ENCODE measurements at regions not wholly inside any gene's neighbourhood (a gene's known extent, or its start where the extent isn't known, plus 50 kb on each side); places are given as distances from the start of the nearest gene placed in this dataset.

- no peak overlapping the region for H3K4me3 ChIP-seq (ENCODE audit: low read length)
- H3K9me3 ChIP-seq (ENCODE audit: low read length) = no peaks in the 10 kb centered on the region
- no TSS peak for BruUV-seq (replicated peaks)
- no peak overlapping the region for H3K4me2 ChIP-seq (ENCODE audit: low read length)
- H3K27ac ChIP-seq (ENCODE audit: low read length) = no peak overlapping the region
- H3F3A ChIP-seq (ENCODE audit: low read length, unreplicated experiment) = no peaks in the 10 kb centered on the region
- H4K20me1 ChIP-seq (ENCODE audit: low read length) = no peaks in the 10 kb centered on the region
- no peaks in the 10 kb centered on the region for H3K27me3 ChIP-seq (ENCODE audit: low read length)
- H3K4me1 ChIP-seq (ENCODE audit: insufficient read depth, low read length) = no peaks in the 10 kb centered on the region
- H3K36me3 ChIP-seq (ENCODE audit: low read depth, low read length) = no peaks in the 10 kb centered on the region
- no peak overlapping the region for H2AFZ ChIP-seq (ENCODE audit: low read length)
- H3K9ac ChIP-seq (ENCODE audit: low read length) = no peak overlapping the region
- TF ChIP-seq EZH2phosphoT487 (IDR thresholded peaks at IDR 0.05; ENCODE audit: borderline replicate concordance, low read length) (no peak), EZH2 (IDR thresholded peaks at IDR 0.05; ENCODE audit: low read length, unreplicated experiment) (no peak), CTCF (conservative IDR thresholded peaks at IDR 0.05; ENCODE audit: low read depth, low read length) (no peak)
- POLR2A ChIA-PET (ENCODE audit: unreplicated experiment) = no interaction called here
- H3K79me2 ChIP-seq (ENCODE audit: low read length) = no peaks in the 10 kb centered on the region
- ATAC-seq (no peak), DNase-seq (no peak)
- CTCF ChIA-PET = no interaction called here
- H3K9me2 ChIP-seq (replicated peaks; ENCODE audit: low read length) = no peaks in the 10 kb centered on the region
- intact Hi-C loops (cut with micrococcal nuclease) = no loop called here
Measured at GRCh38 chr4:13174926-13175325, 309.2 kb downstream of the RAB28 start.

- no TSS peak for BruUV-seq (replicated peaks)
- Histone ChIP-seq H3K36me3 (ENCODE audit: low read depth, low read length) (no peaks in the 10 kb centered on the region), H3K4me1 (ENCODE audit: insufficient read depth, low read length) (no peaks in the 10 kb centered on the region), H3K9me3 (ENCODE audit: low read length) (no peaks in the 10 kb centered on the region), H3F3A (ENCODE audit: low read length, unreplicated experiment) (no peaks in the 10 kb centered on the region), H3K27ac (ENCODE audit: low read length) (no peak overlapping the region), H3K4me2 (ENCODE audit: low read length) (no peak overlapping the region), H3K9ac (ENCODE audit: low read length) (no peak overlapping the region), H3K27me3 (ENCODE audit: low read length) (no peaks in the 10 kb centered on the region), H2AFZ (ENCODE audit: low read length) (no peak overlapping the region), H4K20me1 (ENCODE audit: low read length) (no peaks in the 10 kb centered on the region), H3K9me2 (replicated peaks; ENCODE audit: low read length) (no peaks in the 10 kb centered on the region), H3K79me2 (ENCODE audit: low read length) (no peaks in the 10 kb centered on the region), H3K4me3 (ENCODE audit: low read length) (no peak overlapping the region)
- DNase-seq (no peak), ATAC-seq (no peak)
- intact Hi-C loops (cut with micrococcal nuclease) = no loop called here
- POLR2A ChIA-PET (ENCODE audit: unreplicated experiment) = no interaction called here
- CTCF ChIA-PET = no interaction called here
- TF ChIP-seq EZH2phosphoT487 (IDR thresholded peaks at IDR 0.05; ENCODE audit: borderline replicate concordance, low read length) (no peak), CTCF (conservative IDR thresholded peaks at IDR 0.05; ENCODE audit: low read depth, low read length) (no peak), EZH2 (IDR thresholded peaks at IDR 0.05; ENCODE audit: low read length, unreplicated experiment) (no peak)
Measured at GRCh38 chr4:13174001-13174400, 310.1 kb downstream of the RAB28 start.

GRCh38 chr4:13171292-13172057 is 312.7 kb downstream of the RAB28 start:
- no peak for TF ChIP-seq CTCF (conservative IDR thresholded peaks at IDR 0.05; ENCODE audit: low read depth, low read length)
- TF ChIP-seq EZH2 (IDR thresholded peaks at IDR 0.05; ENCODE audit: low read length, unreplicated experiment) = no peak

More at GRCh38 chr4:13171292-13172057, 312.7 kb downstream of the RAB28 start:
- Histone ChIP-seq H3K9me2 (replicated peaks; ENCODE audit: low read length) (no peaks in the 10 kb centered on the region), H3K36me3 (ENCODE audit: low read depth, low read length) (no peaks in the 10 kb centered on the region), H3K4me2 (ENCODE audit: low read length) (no peak overlapping the region), H3K4me3 (ENCODE audit: low read length) (no peak overlapping the region), H3K27me3 (ENCODE audit: low read length) (no peaks in the 10 kb centered on the region), H3K27ac (ENCODE audit: low read length) (no peak overlapping the region), H3K79me2 (ENCODE audit: low read length) (no peaks in the 10 kb centered on the region), H3F3A (ENCODE audit: low read length, unreplicated experiment) (no peaks in the 10 kb centered on the region), H3K9me3 (ENCODE audit: low read length) (no peaks in the 10 kb centered on the region), H2AFZ (ENCODE audit: low read length) (no peak overlapping the region), H3K9ac (ENCODE audit: low read length) (no peak overlapping the region), H4K20me1 (ENCODE audit: low read length) (no peaks in the 10 kb centered on the region), H3K4me1 (ENCODE audit: insufficient read depth, low read length) (no peaks in the 10 kb centered on the region)
- BruUV-seq (replicated peaks) = no TSS peak
- DNase-seq (no peak), ATAC-seq (no peak)
- intact Hi-C loops (cut with micrococcal nuclease) = no loop called here
- ChIA-PET CTCF (no interaction called here), POLR2A (ENCODE audit: unreplicated experiment) (no interaction called here)

Data from PC-3 (cell line).